Activated naive CD4-positive, alpha-beta T cell treated with anti-CD3 and anti-CD28 coated beads, Interleukin-2, amount 50 U/mL, for 72 hours (primary cell): ENCODE measurements at regions not wholly inside any gene's neighbourhood (a gene's known extent, or its start where the extent isn't known, plus 50 kb on each side); places are given as distances from the start of the nearest gene placed in this dataset.

ENCODE experiments used
- ATAC-seq, 2 donors: fragments of 150-1000 bp; cut with Tn5 transposase; 2 replicates each; pipeline ENCODE4 v1.10.0; 2021; ENCODE audit warnings: mild to moderate bottlenecking in 2 of 2, moderate library complexity in 2 of 2
- DNase-seq, 2 donors: peaks; one replicate each; pipeline ENCODE4 v3.0.0; 2021 to 2022; ENCODE audit warnings: low spot score in 2 of 2
- H3K27ac Mint-ChIP-seq, 2 donors: one replicate each; pipeline ENCODE4 v1.8.0; 2022; ENCODE audit warnings: mild to moderate bottlenecking in 2 of 2, mixed read lengths in 2 of 2
- H3K36me3 Mint-ChIP-seq, 2 donors: one replicate each; pipeline ENCODE4 v1.8.0; 2022; ENCODE audit warnings: mixed read lengths in 2 of 2
- H3K9me3 Mint-ChIP-seq, 2 donors: one replicate each; pipeline ENCODE4 v1.8.0; 2022; ENCODE audit warnings: mixed read lengths in 2 of 2

- no peak overlapping the region for H3K27ac Mint-ChIP-seq
- ATAC-seq (no peak), DNase-seq (no peak)
- H3K36me3 Mint-ChIP-seq, result no peaks in the 10 kb centered on the region
- peaks cover 4% of the 10 kb centered on the region in 2 donors for H3K9me3 Mint-ChIP-seq
Measured at GRCh38 chr6:105595829-105596228, 192.9 kb upstream of the PREP start.

GRCh38 chr6:105594821-105595220 is 191.9 kb upstream of the PREP start:
- H3K9me3 Mint-ChIP-seq, result peaks cover 4% of the 10 kb centered on the region in 2 donors
- DNase-seq, result no peak
- ATAC-seq, result no peak
- H3K27ac Mint-ChIP-seq, result no peak overlapping the region
- no peaks in the 10 kb centered on the region for H3K36me3 Mint-ChIP-seq

- no peak for DNase-seq
- peaks cover 4% of the 10 kb centered on the region in 2 donors for H3K9me3 Mint-ChIP-seq
- H3K36me3 Mint-ChIP-seq, result no peaks in the 10 kb centered on the region
- no peak overlapping the region for H3K27ac Mint-ChIP-seq
- ATAC-seq, result no peak
Measured at GRCh38 chr6:105593805-105594671, 191.2 kb upstream of the PREP start.

GRCh38 chr6:105593056-105593690 is 190.3 kb upstream of the PREP start:
- DNase-seq (no peak), ATAC-seq (no peak)
- no peak overlapping the region for H3K27ac Mint-ChIP-seq
- peaks cover 0 to 4% of the 10 kb centered on the region in 2 donors for H3K9me3 Mint-ChIP-seq
- no peaks in the 10 kb centered on the region for H3K36me3 Mint-ChIP-seq

GRCh38 chr6:105592329-105592728 is 189.4 kb upstream of the PREP start:
- DNase-seq, result no peak
- no peak for ATAC-seq
- H3K9me3 Mint-ChIP-seq, result peaks cover 0 to 4% of the 10 kb centered on the region in 2 donors
- no peaks in the 10 kb centered on the region for H3K36me3 Mint-ChIP-seq
- H3K27ac Mint-ChIP-seq, result no peak overlapping the region

GRCh38 chr6:105591053-105591452 is 188.2 kb upstream of the PREP start:
- no peak overlapping the region for H3K27ac Mint-ChIP-seq
- H3K36me3 Mint-ChIP-seq, result no peaks in the 10 kb centered on the region
- H3K9me3 Mint-ChIP-seq, result peaks cover 0 to 4% of the 10 kb centered on the region in 2 donors
- no peak for DNase-seq
- ATAC-seq, result peak in 1 of 2 donors; percentile 50

GRCh38 chr6:105588123-105588710 is 185.3 kb upstream of the PREP start:
- Mint-ChIP-seq H3K36me3 (no peaks in the 10 kb centered on the region), H3K27ac (no peak overlapping the region), H3K9me3 (peaks cover 0 to 4% of the 10 kb centered on the region in 2 donors)
- ATAC-seq (no peak), DNase-seq (no peak)

- Mint-ChIP-seq H3K9me3 (peaks cover 0 to 4% of the 10 kb centered on the region in 2 donors), H3K36me3 (no peaks in the 10 kb centered on the region), H3K27ac (peak overlapping the region in 1 of 2 donors; percentile 24)
- DNase-seq (no peak), ATAC-seq (peak in 1 of 2 donors; percentile 65)
Measured at GRCh38 chr6:105587349-105588122, 184.7 kb upstream of the PREP start.

- no peak for DNase-seq
- ATAC-seq, result no peak
- Mint-ChIP-seq H3K36me3 (no peaks in the 10 kb centered on the region), H3K9me3 (no peaks in the 10 kb centered on the region), H3K27ac (no peak overlapping the region)
Measured at GRCh38 chr6:105578179-105578707, 175.4 kb upstream of the PREP start.

GRCh38 chr6:105573556-105573955 is 170.7 kb upstream of the PREP start:
- H3K36me3 Mint-ChIP-seq, result no peaks in the 10 kb centered on the region
- no peak for DNase-seq
- no peaks in the 10 kb centered on the region for H3K9me3 Mint-ChIP-seq
- H3K27ac Mint-ChIP-seq, result no peak overlapping the region
- no peak for ATAC-seq

GRCh38 chr6:105573138-105573537 is 170.3 kb upstream of the PREP start:
- no peak for DNase-seq
- no peaks in the 10 kb centered on the region for H3K36me3 Mint-ChIP-seq
- H3K9me3 Mint-ChIP-seq, result no peaks in the 10 kb centered on the region
- ATAC-seq, result no peak
- no peak overlapping the region for H3K27ac Mint-ChIP-seq

GRCh38 chr6:105570416-105570815 is 167.5 kb upstream of the PREP start:
- H3K9me3 Mint-ChIP-seq, result no peaks in the 10 kb centered on the region
- H3K27ac Mint-ChIP-seq, result no peak overlapping the region
- ATAC-seq (no peak), DNase-seq (no peak)
- no peaks in the 10 kb centered on the region for H3K36me3 Mint-ChIP-seq

GRCh38 chr6:105569706-105570105 is 166.8 kb upstream of the PREP start:
- H3K36me3 Mint-ChIP-seq, result no peaks in the 10 kb centered on the region
- no peak overlapping the region for H3K27ac Mint-ChIP-seq
- peaks cover 0 to 2% of the 10 kb centered on the region in 2 donors for H3K9me3 Mint-ChIP-seq
- ATAC-seq (no peak), DNase-seq (no peak)

GRCh38 chr6:105568751-105569150 is 165.9 kb upstream of the PREP start:
- H3K9me3 Mint-ChIP-seq, result peaks cover 0 to 6% of the 10 kb centered on the region in 2 donors
- no peak for ATAC-seq
- no peak for DNase-seq

GRCh38 chr6:105568142-105568541 is 165.3 kb upstream of the PREP start:
- ATAC-seq (no peak), DNase-seq (no peak)
- Mint-ChIP-seq H3K27ac (no peak overlapping the region), H3K9me3 (peaks cover 0 to 7% of the 10 kb centered on the region in 2 donors), H3K36me3 (no peaks in the 10 kb centered on the region)

More at GRCh38 chr6:105568751-105569150, 165.9 kb upstream of the PREP start:
- Mint-ChIP-seq H3K27ac (no peak overlapping the region), H3K36me3 (no peaks in the 10 kb centered on the region)

GRCh38 chr6:105567140-105567539 is 164.3 kb upstream of the PREP start:
- DNase-seq, result no peak
- no peaks in the 10 kb centered on the region for H3K36me3 Mint-ChIP-seq
- peak in 1 of 2 donors; percentile 62 for ATAC-seq
- H3K27ac Mint-ChIP-seq, result no peak overlapping the region
- peaks cover 0 to 15% of the 10 kb centered on the region in 2 donors for H3K9me3 Mint-ChIP-seq
